Lower leg skin (tissue), 4 donors: ENCODE measurements at regions not wholly inside any gene's neighbourhood (a gene's known extent, or its start where the extent isn't known, plus 50 kb on each side); places are given as distances from the start of the nearest gene placed in this dataset.
"Not testable (repeated sequence)": the region's sequence is repeated elsewhere in the genome, so short reads cannot be mapped to it uniquely, and the experiment has no call there.

Experiments used
- DNase-seq, 2 donors: peaks; one replicate each; pipeline ENCODE4 v3.0.0-alpha.2; 2019; ENCODE audit warnings: low spot score in 2 of 2
- H3K4me3 ChIP-seq: fragments of 200-600 bp; sonication (generic); 2 replicates; pipeline ENCODE4 v1.5.1; 2017; ENCODE audit warnings: mild to moderate bottlenecking, low read depth; ENCODE audit not compliant: poor library complexity, severe bottlenecking
- POLR2A ChIP-seq, 2 donors: fragments of 450-650 bp; IDR thresholded peaks; one replicate each; pipeline ENCODE4 v1.6.1; 2016 to 2017; ENCODE audit warnings: antibody characterized with exemption in 2 of 2, mild to moderate bottlenecking in 1 of 2, moderate library complexity in 1 of 2
- WGBS, 2 donors: methylation state at CpG; one replicate each; pipeline ENCODE4 v1.1.5; 2018; 5-methylcytosine and 5-hydroxymethylcytosine counted together
- intact Hi-C: fragments of 100-400 bp; cut with DNase I; formaldehyde crosslinking; loops from one replicate; pipeline ENCODE4 v1.15.0; 2023; ENCODE audit warnings: low total_unique reads
- TF ChIP-seq, protein P1 (sequence below), 3 donors: fragments of 450-650 bp; IDR thresholded peaks; one replicate each; pipeline ENCODE4 v1.5.1; 2016; ENCODE audit warnings: antibody characterized with exemption in 3 of 3, mild to moderate bottlenecking in 3 of 3, moderate library complexity in 2 of 3

DNA sequence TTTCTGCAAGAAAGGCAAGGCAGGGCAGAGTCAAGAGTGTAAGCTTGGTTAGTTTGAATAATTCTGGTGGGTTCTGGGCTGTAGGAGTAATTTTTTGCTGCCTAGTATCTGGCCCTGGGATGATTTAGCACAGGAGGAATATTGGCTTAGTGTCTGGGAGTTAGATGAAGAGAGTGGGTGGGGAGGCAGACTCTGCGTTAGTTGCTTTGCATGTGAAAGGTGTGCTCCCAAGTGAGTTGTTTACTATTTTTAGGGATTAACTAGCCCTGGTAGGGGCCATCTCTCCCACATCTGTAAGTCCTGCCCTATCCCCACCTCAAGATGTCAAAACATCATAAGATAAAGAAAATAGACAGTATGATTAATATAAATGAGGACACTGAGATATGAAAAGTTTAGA, 249.7 kb downstream of the LRIG3 start:
- intact Hi-C loops: no loop called here
- 68% methylated on average over 1 of the region's 1 CpG for WGBS, 2 donors
- H3K4me3 ChIP-seq: no peak overlapping the region
- TF ChIP-seq POLR2A (IDR thresholded peaks at IDR 0.05): no peak
- TF ChIP-seq, protein P1, sequence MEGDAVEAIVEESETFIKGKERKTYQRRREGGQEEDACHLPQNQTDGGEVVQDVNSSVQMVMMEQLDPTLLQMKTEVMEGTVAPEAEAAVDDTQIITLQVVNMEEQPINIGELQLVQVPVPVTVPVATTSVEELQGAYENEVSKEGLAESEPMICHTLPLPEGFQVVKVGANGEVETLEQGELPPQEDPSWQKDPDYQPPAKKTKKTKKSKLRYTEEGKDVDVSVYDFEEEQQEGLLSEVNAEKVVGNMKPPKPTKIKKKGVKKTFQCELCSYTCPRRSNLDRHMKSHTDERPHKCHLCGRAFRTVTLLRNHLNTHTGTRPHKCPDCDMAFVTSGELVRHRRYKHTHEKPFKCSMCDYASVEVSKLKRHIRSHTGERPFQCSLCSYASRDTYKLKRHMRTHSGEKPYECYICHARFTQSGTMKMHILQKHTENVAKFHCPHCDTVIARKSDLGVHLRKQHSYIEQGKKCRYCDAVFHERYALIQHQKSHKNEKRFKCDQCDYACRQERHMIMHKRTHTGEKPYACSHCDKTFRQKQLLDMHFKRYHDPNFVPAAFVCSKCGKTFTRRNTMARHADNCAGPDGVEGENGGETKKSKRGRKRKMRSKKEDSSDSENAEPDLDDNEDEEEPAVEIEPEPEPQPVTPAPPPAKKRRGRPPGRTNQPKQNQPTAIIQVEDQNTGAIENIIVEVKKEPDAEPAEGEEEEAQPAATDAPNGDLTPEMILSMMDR (IDR thresholded peaks at IDR 0.05): no peak
- DNase-seq: no peak

DNA sequence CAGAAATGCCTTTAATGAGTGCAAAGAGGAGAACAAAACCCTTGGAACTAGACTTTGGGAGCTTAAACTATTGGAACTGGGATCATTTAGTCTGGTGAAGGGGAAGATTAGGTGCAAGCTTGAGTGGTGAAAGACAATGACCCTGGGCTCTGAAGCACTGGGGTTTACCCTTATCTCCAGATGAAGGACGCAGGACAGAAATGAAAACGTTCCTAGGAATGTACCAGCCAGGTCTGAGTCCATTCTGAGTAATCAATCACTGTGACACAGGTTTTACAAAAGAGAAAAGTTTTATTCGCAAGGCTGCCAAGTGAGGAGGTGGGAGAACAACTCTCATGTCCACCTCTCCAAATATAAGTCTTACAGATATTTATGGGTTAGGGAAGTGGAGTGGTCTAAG, 249.1 kb downstream of the LRIG3 start:
- 71 to 76% methylated on average over 3 of the region's 3 CpGs for WGBS, 2 donors
- intact Hi-C loops: no loop called here
- TF ChIP-seq POLR2A (IDR thresholded peaks at IDR 0.05): no peak
- TF ChIP-seq, protein P1 (IDR thresholded peaks at IDR 0.05): no peak
- DNase-seq: no peak
- no peak overlapping the region for H3K4me3 ChIP-seq

DNA sequence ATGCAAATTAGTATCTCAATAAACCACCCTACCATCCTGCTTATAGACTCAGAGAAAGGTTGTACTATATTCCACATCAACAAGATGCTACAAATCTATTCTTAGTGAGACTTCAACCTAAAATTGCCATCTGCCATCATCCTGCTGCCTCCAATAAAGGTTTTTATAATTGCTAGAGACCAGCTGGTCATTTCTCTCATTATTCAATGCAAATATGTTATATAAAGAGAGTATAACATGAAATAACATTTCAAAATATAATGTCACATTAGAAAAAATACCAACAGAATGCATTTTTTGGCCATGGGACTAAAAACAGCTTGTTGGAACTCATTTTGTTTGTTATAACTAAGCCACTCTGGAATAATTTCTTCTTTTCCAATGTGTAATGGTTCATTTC, 247.3 kb downstream of the LRIG3 start:
- no peak for TF ChIP-seq POLR2A (IDR thresholded peaks at IDR 0.05)
- TF ChIP-seq, protein P1 (IDR thresholded peaks at IDR 0.05): no peak
- intact Hi-C loops: no loop called here
- DNase-seq: no peak
- H3K4me3 ChIP-seq: no peak overlapping the region

DNA sequence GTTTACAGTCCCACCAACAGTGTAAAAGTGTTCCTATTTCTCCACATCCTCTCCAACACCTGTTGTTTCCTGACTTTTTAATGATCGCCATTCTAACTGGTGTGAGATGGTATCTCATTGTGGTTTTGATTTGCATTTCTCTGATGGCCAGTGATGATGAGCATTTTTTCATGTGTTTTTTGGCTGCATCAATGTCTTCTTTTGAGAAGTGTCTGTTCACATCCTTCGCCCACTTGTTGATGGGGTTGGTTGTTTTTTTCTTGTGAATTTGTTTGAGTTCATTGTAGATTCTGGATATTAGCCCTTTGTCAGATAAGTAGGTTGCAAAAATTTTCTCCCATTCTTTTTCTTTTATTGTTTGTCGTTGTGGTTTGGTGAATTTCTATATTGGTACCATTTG, 242.5 kb downstream of the LRIG3 start:
- not testable (repeated sequence) for DNase-seq

DNA sequence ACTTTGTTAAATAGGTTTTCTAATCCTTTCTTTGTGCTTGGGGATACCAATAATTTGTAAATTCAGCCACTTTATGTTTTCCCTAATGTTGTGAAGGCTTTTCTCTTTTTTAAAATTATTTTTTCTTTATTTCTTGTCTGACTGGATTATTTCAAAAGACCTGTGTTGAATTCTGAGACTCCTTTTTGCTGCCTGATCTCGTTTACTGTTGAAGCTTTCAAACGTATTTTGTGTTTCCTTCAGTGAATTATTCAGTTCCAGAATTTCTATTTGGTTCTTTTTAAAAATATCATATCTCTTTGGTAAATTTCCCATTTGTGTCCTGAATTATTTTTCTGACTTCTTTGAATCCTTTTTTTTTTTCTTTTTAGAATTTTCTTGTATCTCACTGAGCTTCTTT, 241.6 kb downstream of the LRIG3 start:
- intact Hi-C loops: no loop called here
- WGBS, 2 donors: 90 to 91% methylated on average over 2 of the region's 2 CpGs
- H3K4me3 ChIP-seq: no peak overlapping the region
- no peak for DNase-seq
- TF ChIP-seq POLR2A (IDR thresholded peaks at IDR 0.05): no peak
- TF ChIP-seq, protein P1 (IDR thresholded peaks at IDR 0.05): no peak

More for the DNA sequence above, 242.5 kb downstream of the LRIG3 start:
- 92 to 97% methylated on average over 3 of the region's 3 CpGs for WGBS, 2 donors
- intact Hi-C loops, H3K4me3 ChIP-seq: not testable (repeated sequence)

DNA sequence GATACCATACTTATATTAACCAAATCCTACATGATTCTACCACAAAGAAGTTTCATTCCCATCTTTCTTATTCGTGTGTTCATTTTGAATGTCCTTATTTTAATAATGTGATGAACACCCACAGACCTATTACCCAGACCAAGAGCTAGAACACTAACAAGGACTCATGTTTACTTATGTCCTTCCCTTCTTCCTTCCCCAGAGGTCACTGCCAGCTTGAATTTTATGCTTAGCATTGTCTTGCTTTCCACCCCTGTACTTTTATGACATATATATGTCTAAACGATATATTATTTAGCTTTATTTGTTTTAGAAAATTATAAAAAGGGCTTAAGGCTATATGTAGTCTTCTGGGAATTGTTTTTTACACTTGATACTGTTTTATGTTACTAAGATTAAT, 238.6 kb downstream of the LRIG3 start:
- no peak for DNase-seq
- no peak overlapping the region for H3K4me3 ChIP-seq
- intact Hi-C loops: no loop called here
- no peak for TF ChIP-seq POLR2A (IDR thresholded peaks at IDR 0.05)
- TF ChIP-seq, protein P1 (IDR thresholded peaks at IDR 0.05): no peak
- WGBS, 2 donors: 75 to 81% methylated on average over 2 of the region's 2 CpGs
